ENCODE measurements at regions not wholly inside any gene's neighbourhood (a gene's known extent, or its start where the extent isn't known, plus 50 kb on each side); places are given as distances from the start of the nearest gene placed in this dataset.

DNA sequence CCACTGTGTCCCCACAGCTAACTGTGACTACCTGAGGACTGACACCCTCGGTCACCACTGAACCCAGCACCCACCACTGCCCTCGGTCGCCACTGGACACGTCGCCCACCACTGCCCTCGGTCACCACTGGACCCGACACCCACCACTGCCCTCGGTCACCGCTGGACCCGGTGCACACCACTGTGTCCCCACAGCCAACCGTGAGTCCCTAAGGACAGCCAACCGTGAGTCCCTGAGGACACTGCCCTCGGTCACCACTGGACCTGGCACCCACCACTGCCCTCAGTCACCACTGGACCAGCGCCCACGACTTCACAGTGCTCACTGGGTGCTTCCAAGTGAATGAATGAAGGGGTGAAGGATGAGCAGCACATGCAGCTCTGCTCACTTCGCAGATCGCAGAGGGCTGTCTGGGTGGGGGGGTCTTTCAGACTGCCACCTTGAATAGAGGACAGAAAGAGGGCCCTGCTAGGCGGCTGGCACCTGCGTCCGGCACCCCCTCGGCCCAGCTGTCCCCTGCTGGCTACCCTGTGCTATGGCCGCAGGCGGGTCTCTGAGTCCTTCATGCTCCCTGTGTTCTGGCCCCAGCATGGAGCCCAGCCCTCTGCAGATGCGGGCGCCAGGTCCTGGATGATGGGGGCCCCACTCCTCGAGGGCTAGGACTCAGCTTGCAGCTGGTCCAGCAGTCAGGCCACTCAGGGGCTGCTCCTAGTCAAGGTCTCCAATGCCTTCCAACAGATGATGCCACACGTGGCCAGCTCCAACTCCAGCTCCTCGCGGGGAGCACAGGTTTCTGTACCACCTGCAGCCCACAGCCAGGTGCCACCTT lies 51.4 kb upstream of the GPC1 start:
- TF ChIP-seq EZH2 (IDR thresholded peaks at IDR 0.05), result no peak
- TF ChIP-seq, protein P1, sequence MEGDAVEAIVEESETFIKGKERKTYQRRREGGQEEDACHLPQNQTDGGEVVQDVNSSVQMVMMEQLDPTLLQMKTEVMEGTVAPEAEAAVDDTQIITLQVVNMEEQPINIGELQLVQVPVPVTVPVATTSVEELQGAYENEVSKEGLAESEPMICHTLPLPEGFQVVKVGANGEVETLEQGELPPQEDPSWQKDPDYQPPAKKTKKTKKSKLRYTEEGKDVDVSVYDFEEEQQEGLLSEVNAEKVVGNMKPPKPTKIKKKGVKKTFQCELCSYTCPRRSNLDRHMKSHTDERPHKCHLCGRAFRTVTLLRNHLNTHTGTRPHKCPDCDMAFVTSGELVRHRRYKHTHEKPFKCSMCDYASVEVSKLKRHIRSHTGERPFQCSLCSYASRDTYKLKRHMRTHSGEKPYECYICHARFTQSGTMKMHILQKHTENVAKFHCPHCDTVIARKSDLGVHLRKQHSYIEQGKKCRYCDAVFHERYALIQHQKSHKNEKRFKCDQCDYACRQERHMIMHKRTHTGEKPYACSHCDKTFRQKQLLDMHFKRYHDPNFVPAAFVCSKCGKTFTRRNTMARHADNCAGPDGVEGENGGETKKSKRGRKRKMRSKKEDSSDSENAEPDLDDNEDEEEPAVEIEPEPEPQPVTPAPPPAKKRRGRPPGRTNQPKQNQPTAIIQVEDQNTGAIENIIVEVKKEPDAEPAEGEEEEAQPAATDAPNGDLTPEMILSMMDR (IDR thresholded peaks at IDR 0.05), result no peak
